NT2/D1 (cell line): ENCODE measurements at regions not wholly inside any gene's neighbourhood (a gene's known extent, or its start where the extent isn't known, plus 50 kb on each side); places are given as distances from the start of the nearest gene placed in this dataset.
"Not testable (repeated sequence)": the region's sequence is repeated elsewhere in the genome, so short reads cannot be mapped to it uniquely, and the experiment has no call there.

Experiments used
- DNase-seq: peaks from one replicate; pipeline ENCODE4 v3.0.0-alpha.2; 2011; ENCODE audit warnings: low read depth, low spot score
- H3K27me3 ChIP-seq: 2 replicates; pipeline ENCODE4 v1.6.0; 2011; ENCODE audit warnings: mild to moderate bottlenecking; ENCODE audit not compliant: insufficient read length, insufficient read depth
- H3K36me3 ChIP-seq: 2 replicates; pipeline ENCODE4 v1.6.1; 2011; ENCODE audit warnings: mild to moderate bottlenecking, low read length, mixed read lengths; ENCODE audit not compliant: insufficient read depth, insufficient read length
- H3K4me1 ChIP-seq: 2 replicates; pipeline ENCODE4 v1.5.1; 2011; ENCODE audit not compliant: insufficient read depth, insufficient read length
- H3K4me3 ChIP-seq: 2 replicates; pipeline ENCODE4 v1.5.1; 2011; ENCODE audit warnings: low read depth; ENCODE audit not compliant: insufficient read length
- H3K9ac ChIP-seq: 2 replicates; pipeline ENCODE4 v1.6.0; 2011; ENCODE audit warnings: low read depth; ENCODE audit not compliant: insufficient read length
- H3K9me3 ChIP-seq: 2 replicates; pipeline ENCODE4 v1.5.1; 2011; ENCODE audit warnings: mild to moderate bottlenecking, low read length; ENCODE audit not compliant: insufficient read depth
- SUZ12 ChIP-seq: IDR thresholded peaks from 2 replicates; pipeline ENCODE4 v1.6.1; 2011; ENCODE audit not compliant: insufficient read length, insufficient read depth; ENCODE audit errors: extremely low read depth
- YY1 ChIP-seq: IDR thresholded peaks from 2 replicates; pipeline ENCODE4 v1.6.1; 2011; ENCODE audit not compliant: insufficient read length, insufficient read depth
- ZNF274 ChIP-seq: IDR thresholded peaks from 2 replicates; pipeline ENCODE4 v1.6.1; 2011; ENCODE audit warnings: mild to moderate bottlenecking, low read depth, low read length

DNA sequence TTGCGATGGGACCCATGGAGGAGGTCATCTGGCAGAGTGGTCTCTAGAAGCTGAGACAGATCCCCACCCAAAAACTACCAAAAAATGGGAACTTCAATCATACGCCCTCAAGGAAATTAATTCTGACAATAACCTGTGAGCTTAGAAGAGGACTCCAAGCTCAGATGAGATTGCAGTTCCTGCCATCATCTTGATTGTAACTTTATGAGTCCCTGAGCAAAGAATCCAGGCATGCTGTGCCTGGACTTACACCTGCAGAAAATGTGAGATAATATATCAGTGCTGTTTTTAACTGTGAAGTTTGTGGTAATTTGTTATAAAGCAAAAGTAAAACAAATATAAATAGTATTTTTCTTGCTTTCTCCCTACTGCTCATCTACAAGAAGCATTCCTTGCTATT is 299.6 kb upstream of the MBL2 start:
- H3K9ac ChIP-seq: no peak overlapping the region
- no peaks in the 10 kb centered on the region for H3K27me3 ChIP-seq
- no peak overlapping the region for H3K4me3 ChIP-seq
- H3K36me3 ChIP-seq: no peaks in the 10 kb centered on the region
- no peaks in the 10 kb centered on the region for H3K9me3 ChIP-seq
- DNase-seq: no peak
- H3K4me1 ChIP-seq: no peaks in the 10 kb centered on the region
- TF ChIP-seq ZNF274 (no peak), SUZ12 (no peak), YY1 (no peak)

DNA sequence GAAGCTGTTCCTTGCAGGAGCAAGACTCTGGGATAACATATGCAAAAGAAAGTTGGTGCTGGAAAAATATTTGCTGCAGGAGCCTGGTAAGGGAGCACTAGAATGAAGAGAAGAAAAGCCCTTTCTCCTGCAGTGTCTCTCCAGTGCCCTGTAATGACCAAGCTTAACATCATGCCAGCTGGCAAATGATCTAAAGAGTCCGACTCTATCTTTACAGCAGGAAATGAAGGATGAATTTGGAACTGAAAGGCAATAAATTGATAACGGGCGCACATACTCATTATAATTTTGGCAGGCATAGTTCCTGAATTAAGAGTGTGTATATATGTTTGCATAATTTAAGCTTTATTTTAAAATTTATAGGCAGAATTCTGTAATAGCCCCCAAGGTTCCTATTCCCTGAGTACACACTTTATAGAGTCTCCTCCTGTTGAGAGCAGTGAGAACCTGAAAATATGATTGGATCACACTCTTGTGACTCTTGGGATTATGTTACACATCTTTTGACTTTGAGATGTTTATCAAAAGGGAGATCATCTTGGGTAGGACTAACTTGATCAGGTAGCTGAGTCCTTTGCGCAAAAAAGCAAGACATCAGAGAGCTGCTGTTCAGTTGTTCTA is 299.0 kb upstream of the MBL2 start:
- H3K9ac ChIP-seq: no peak overlapping the region
- no peaks in the 10 kb centered on the region for H3K36me3 ChIP-seq
- no peak for TF ChIP-seq SUZ12
- TF ChIP-seq ZNF274: no peak
- no peak for TF ChIP-seq YY1
- no peaks in the 10 kb centered on the region for H3K27me3 ChIP-seq
- H3K9me3 ChIP-seq: no peaks in the 10 kb centered on the region
- no peaks in the 10 kb centered on the region for H3K4me1 ChIP-seq
- DNase-seq: no peak
- no peak overlapping the region for H3K4me3 ChIP-seq

DNA sequence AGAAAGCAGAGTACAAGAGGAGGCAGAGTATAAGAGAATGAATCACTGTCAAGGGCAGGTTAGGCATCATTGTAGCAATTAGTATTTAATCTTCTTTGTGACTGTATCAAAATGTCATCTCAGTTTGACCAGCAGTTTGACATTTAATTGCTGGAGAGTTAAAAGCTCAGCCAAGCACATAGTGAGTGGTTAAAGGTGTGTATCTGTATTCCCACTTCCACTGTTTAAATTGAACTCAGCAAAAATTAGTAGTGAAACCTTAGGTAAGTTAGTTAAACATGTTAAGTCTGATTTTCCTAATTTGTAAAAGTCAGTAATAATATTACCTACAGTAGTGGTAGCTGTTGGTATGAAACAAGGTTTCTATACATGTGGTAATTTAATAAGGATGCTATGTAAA is 296.4 kb upstream of the MBL2 start:
- H3K4me1 ChIP-seq: no peaks in the 10 kb centered on the region
- H3K27me3 ChIP-seq: no peaks in the 10 kb centered on the region
- no peak overlapping the region for H3K9ac ChIP-seq
- no peaks in the 10 kb centered on the region for H3K36me3 ChIP-seq
- no peak for DNase-seq
- TF ChIP-seq SUZ12 (no peak), YY1 (no peak), ZNF274 (no peak)
- H3K9me3 ChIP-seq: no peaks in the 10 kb centered on the region
- no peak overlapping the region for H3K4me3 ChIP-seq

DNA sequence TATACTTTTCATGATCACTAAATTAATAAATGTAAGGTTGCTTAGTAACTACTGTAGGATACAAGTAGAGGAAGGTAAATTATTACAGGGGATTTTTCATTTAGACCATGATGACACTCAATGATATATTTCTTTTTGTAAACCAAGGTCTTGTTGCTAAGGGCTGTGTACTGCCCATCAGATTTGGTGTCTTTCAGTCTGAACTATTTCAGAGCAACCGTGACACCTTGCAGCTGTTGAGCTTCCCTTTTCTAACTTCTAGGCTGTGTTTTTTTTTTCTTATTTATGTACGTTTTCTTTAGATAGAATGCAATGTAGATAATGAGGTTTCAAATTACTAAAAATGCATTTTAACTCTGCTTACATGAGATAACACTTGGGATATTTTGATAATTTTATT is 292.0 kb upstream of the MBL2 start:
- DNase-seq: no peak

DNA sequence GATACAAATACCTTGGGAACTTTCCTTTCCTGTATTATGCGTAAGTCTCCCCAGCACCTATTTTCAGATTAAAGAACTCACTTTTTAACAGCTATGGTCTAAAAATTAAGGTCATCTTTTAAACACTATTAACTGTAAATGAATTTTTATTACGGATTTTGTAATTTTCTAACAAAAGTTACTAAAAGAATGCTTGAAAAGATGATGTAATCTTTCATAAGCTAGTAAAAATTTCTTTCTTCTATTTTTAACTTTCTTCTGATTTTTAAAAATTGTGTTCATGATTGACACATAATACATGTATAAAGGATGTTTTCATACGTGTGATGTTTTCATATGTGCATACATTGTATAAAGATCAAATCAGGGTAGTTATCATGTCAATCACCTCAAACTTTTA is 291.2 kb upstream of the MBL2 start:
- no peak overlapping the region for H3K4me3 ChIP-seq
- no peaks in the 10 kb centered on the region for H3K9me3 ChIP-seq
- H3K9ac ChIP-seq: no peak overlapping the region
- H3K27me3 ChIP-seq: no peaks in the 10 kb centered on the region
- no peaks in the 10 kb centered on the region for H3K4me1 ChIP-seq
- no peak for DNase-seq
- no peak for TF ChIP-seq SUZ12
- TF ChIP-seq YY1: no peak
- no peak for TF ChIP-seq ZNF274
- H3K36me3 ChIP-seq: no peaks in the 10 kb centered on the region

More for the DNA sequence above, 292.0 kb upstream of the MBL2 start:
- H3K4me1 ChIP-seq: no peaks in the 10 kb centered on the region
- no peak overlapping the region for H3K9ac ChIP-seq
- TF ChIP-seq YY1 (no peak), SUZ12 (no peak), ZNF274 (no peak)
- H3K9me3 ChIP-seq: no peaks in the 10 kb centered on the region
- no peak overlapping the region for H3K4me3 ChIP-seq
- no peaks in the 10 kb centered on the region for H3K36me3 ChIP-seq
- H3K27me3 ChIP-seq: no peaks in the 10 kb centered on the region

DNA sequence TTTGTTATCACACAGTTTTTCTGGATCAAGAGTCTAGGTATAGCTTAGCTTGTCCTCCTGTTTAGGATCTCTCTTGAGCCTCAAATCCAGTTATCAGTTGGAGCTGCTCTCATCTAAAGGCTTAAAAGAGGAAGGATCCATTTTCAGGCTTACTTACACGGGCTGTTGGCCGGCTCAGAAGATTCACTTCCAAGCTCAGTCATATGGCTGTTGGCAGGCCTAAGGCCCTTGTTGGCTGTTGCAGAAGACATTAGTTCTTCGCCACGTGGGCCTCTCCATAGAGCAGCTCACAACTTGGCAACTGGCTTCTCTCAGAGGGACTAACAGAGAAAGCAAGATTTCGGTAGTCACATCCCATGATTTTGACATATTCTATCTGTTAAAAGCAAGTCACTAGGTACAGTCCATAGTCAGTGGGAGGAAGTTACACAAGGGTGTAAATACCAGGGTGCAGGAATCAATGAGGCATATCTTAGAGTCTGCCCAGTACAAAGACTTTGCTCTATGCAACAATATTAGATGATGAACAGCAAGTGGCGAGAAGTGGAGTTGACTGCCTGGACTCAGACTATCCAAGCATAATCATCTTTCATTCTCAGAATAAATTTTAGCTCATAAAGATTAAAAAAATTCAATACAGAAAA is 280.1 kb upstream of the MBL2 start:
- no peak for DNase-seq
- H3K27me3 ChIP-seq: no peaks in the 10 kb centered on the region
- H3K9ac ChIP-seq: no peak overlapping the region
- H3K9me3 ChIP-seq: no peaks in the 10 kb centered on the region
- H3K36me3 ChIP-seq: no peaks in the 10 kb centered on the region
- H3K4me3 ChIP-seq: no peak overlapping the region
- no peaks in the 10 kb centered on the region for H3K4me1 ChIP-seq
- no peak for TF ChIP-seq ZNF274

DNA sequence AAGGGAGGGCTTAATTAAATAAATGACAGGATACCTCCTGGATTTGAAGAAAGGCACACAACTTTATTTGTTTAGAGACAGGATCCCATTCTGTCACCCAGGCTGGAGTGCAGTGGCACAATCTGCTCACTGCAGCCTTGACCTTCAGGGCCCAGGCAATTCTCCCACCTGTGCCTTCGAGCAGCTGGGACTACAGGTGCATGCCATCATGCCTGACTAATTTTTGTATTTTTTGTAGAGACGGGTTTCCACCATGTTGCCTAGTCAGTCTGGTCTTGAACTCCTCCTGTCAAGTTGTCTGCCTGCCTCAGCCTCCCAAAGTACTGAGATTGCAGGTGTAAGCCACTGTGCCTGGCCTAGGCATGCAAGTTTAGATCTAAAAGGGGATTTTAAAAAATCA is 272.7 kb upstream of the MBL2 start:
- no peak overlapping the region for H3K4me3 ChIP-seq
- no peaks in the 10 kb centered on the region for H3K36me3 ChIP-seq
- no peaks in the 10 kb centered on the region for H3K9me3 ChIP-seq
- no peaks in the 10 kb centered on the region for H3K4me1 ChIP-seq
- TF ChIP-seq YY1: no peak
- TF ChIP-seq SUZ12: no peak
- no peak for TF ChIP-seq ZNF274
- DNase-seq: no peak
- no peaks in the 10 kb centered on the region for H3K27me3 ChIP-seq
- no peak overlapping the region for H3K9ac ChIP-seq

DNA sequence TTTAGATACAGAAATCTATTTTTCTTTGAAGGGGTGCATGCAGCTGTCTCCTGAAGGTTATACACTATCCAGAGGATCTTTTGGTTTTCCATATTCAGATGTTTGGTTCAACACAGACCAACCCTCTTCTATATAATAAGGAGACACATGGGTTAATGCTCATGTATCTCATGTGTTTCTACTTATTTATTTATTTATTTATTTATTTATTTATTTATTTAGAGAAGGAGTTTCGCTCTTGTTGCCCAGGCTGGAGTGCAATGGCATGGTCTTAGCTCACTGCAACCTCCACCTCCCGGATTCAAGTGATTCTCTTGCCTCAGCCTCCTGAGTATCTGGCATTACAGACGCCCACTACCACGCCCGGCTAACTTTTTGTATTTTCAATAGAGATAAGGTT is 263.2 kb upstream of the MBL2 start:
- not testable (repeated sequence) for H3K27me3 ChIP-seq, H3K9me3 ChIP-seq, H3K4me3 ChIP-seq, DNase-seq, H3K9ac ChIP-seq, H3K36me3 ChIP-seq, H3K4me1 ChIP-seq
